Myocyte (in vitro differentiated cells): ENCODE measurements at regions not wholly inside any gene's neighbourhood (a gene's known extent, or its start where the extent isn't known, plus 50 kb on each side); places are given as distances from the start of the nearest gene placed in this dataset.

Source experiments
- DNase-seq: peaks from one replicate; pipeline ENCODE4 v3.0.0-alpha.2; 2012; ENCODE audit warnings: low read depth

- no peak for DNase-seq
Observed at GRCh38 chr3:144200466-144200865, 228.8 kb downstream of the DIPK2A start.

- peak; percentile 50 for DNase-seq
Observed at GRCh38 chr3:144221761-144222160, 250.1 kb downstream of the DIPK2A start.

DNA sequence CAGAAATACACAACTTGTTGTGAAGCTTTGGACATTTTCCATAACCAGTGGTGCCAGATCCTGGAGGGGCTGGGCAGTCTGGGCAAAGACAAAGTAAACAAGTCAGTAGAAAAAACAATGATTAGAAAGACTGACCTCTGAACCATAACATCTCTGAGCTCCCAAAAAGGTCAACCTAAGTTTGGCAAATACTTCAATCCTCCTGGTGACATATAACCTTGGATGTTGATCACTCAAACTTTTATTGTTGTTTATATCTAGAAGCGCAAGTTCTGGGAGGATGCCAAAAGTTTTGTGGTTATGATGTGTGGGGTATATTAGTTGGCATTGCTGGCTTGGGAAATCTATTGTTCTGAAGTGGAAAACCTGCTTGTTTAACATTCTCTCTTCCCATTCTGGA is 257.7 kb downstream of the DIPK2A start:
- DNase-seq, result peak; percentile 48

- DNase-seq, result no peak
Observed at GRCh38 chr3:144229953-144230352, 258.3 kb downstream of the DIPK2A start.

DNA sequence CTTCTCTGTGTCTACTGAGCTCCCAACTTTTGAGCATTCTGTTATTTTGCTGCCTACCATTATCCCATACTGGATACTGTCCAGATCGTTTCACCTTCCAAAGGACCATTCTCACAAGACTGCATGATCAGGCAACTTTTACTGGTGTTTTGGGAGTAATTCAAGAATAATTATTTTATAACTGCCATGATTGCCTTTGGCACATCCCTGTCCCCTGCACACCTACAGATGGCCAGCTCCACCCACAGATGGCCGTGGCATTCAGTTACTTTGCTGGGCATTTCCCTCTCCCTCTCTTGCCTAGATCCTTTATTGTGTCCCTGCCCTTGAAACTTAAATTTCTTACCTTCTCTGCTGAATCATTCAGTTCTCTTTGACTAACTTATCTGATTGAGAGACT is 263.9 kb downstream of the DIPK2A start:
- no peak for DNase-seq

GRCh38 chr3:144237351-144237750 is 265.7 kb downstream of the DIPK2A start:
- peak; percentile 67 for DNase-seq

DNA sequence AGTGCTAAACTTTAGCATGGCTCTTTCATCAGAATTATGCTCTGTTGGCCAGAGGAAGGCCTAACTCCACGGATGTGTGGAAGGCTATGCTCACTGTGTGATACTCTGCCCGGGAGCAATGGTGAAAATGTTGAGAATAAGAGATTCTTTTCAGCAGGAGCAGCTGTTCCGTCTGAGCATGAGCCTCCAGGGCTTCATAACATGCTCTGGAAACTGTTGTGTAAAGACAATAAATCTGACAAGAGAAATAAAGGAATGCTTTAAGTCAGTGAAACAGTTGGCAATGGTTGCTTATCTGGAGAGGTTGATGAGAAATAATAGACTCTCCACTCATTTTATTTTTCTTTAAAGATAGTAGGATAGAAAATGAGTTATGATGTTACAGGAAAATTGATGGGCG is 269.8 kb downstream of the DIPK2A start:
- DNase-seq, result peak; percentile 36

DNA sequence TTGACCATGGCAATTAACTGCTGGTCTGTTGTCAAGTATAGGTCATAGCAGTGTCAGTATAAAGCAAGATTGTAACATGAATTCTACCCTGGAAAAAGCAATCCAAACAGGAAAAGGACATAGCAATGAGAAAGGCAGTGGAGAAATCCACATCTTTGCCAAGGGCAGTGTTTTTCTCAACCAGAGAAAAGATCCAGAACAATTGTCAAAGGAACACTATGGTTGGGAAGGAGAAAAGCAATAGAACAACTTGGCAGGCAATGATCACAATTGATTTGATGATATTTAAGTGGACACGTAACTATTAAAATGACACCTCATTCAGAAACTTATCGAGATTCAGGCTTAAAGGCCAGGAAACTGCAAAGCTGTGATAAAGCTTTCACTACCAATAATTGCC is 271.1 kb downstream of the DIPK2A start:
- no peak for DNase-seq

DNA sequence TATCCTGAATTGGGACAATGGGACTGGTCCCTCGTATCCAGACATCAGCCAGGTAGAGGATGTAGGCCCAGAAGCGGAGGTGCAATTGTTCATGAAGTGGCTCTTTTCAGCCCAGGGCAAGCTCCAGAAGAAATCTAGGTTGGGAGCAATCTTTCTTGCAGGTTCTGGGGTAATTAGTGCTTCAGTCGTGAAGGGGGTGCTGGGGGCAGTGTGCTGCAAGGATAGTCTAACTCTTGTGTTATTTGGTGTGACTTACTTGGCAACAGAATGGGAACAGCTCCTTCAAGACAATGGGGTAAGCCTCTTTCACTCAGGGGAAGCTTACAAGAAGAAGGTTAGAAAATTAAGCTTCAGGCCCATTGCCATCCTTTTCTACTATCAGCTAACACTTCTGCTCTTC is 273.0 kb downstream of the DIPK2A start:
- no peak for DNase-seq

GRCh38 chr3:144252896-144253295 is 281.3 kb downstream of the DIPK2A start:
- DNase-seq, result no peak

GRCh38 chr3:144257381-144257780 is 285.8 kb downstream of the DIPK2A start:
- no peak for DNase-seq

DNA sequence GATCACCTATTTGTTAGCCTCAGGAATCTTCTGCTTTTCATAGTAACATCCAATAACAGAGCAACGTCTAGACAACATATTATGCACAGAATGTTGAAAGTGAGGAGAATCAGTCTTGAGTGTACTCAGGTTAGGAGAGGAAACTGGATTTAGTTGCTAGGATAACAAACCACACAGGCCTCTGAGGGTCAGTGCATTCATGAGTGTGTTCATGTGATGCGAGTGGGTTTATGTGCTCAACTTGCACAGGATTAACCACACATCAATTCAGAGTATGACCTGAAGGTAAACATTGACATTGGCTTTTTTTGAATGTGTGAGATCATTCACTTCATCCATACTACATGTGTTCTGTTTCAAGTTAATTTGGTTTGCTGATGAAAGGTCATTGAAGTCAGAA is 287.6 kb downstream of the DIPK2A start:
- DNase-seq, result no peak

GRCh38 chr3:144263706-144264105 is 292.1 kb downstream of the DIPK2A start:
- no peak for DNase-seq

DNA sequence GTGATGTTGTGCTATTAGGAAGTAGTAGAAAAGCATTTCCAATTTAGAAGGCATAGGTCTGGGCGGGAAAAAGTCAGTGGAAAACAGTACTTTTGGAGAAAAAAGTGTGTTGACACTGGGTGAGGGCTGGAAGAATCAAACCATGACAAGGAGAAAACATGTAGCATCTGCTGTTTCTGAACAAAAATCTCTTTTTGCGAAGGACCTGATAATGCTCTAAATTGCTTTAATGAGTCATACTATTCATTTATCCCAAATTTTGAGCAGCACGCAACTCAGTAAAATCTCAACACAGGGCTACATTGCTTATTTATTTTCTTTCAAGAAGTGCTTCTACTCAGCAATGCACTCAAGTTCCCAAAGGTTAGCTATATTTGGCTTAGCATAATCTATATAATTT is 292.7 kb downstream of the DIPK2A start:
- DNase-seq, result no peak

- no peak for DNase-seq
Observed at GRCh38 chr3:144264794-144265193, 293.2 kb downstream of the DIPK2A start.

DNA sequence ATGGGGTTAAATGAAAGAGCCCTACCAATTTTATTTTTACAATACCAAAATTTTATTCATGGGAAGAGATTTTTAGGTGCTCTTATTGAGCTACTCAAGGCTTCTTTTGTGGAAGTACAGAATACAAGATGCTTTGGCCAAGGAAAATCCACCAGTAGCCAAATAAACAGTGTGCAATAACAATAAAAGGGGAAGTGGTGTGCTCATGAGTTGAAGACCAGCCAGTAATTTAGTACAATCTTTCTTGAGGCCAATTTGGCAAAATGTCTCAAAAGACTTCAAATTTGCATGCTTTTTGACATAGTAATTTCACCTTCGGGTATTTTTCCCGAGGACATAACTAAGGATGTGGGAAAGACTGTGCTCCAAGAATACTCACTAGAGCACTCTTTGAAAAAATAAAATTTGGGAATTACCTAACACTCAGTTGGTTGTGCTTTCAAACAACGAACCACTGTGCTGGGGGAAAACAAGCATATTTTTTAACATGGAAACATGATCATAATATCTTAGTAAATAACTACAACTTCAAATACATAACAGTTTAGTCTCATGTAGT is 294.0 kb downstream of the DIPK2A start:
- DNase-seq, result no peak

- DNase-seq, result no peak
Observed at GRCh38 chr3:144270100-144270499, 298.5 kb downstream of the DIPK2A start.

GRCh38 chr3:144272680-144273079 is 301.1 kb downstream of the DIPK2A start:
- DNase-seq, result no peak

- DNase-seq, result peak; percentile 16
Observed at GRCh38 chr3:144273601-144274000, 302.0 kb downstream of the DIPK2A start.

DNA sequence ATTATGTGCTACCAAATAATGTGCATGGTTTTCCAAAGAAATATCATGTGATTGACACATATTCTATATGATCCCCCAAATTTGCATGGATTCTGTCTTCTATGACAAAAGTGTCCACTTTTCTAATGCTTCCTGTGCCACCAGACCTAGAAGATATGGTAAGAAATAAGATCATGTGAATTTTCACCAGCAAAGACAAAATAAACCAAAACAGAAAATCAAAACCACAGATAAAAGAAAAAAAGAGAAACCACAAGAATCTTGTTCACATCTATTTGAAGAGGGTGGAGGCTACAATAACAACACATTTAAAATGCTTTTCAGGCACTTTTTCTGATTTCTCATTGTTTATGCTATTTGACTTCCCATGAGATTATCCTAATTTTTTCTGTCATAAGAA is 303.4 kb downstream of the DIPK2A start:
- DNase-seq, result no peak

GRCh38 chr3:144282313-144282712 is 310.7 kb downstream of the DIPK2A start:
- DNase-seq, result no peak

DNA sequence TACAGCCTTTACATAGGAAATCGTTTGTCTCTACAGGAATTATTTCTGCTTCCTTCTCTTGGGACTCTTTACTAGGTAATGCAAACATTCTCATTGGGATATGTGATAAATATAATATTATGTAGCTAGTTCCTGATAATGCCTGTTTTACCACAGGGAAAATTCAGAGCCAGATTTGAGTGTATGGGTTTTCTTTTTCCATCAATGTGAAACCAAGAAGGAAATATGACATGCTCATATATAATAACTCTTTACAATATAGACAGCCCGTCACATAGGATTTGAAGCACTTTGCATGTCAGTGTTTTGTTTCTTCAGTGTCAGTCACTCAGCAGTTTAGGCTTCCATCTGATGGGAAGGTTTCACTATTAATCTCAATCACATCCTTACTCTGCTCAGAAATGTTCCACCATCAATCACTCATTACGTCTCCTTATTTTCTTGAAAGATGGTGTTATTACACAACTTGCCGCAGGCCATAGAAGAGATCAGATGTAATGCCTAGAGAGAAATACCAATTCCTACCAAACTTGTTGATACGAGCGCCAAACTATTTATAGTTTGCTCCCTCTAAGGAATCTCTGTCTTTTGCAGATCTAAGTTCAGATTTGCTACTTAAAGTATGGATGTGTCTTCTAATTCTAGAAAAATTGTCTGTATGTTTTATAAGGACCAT is 314.8 kb downstream of the DIPK2A start:
- no peak for DNase-seq

- DNase-seq, result peak; percentile 7
Observed at GRCh38 chr3:144287001-144287400, 315.4 kb downstream of the DIPK2A start.
